B cell (primary cell): ENCODE measurements at regions not wholly inside any gene's neighbourhood (a gene's known extent, or its start where the extent isn't known, plus 50 kb on each side); places are given as distances from the start of the nearest gene placed in this dataset.

Source experiments
- ATAC-seq: fragments of 200-7000 bp; cut with Tn5 transposase; one replicate; pipeline ENCODE4 v1.10.0; 2021; ENCODE audit warnings: low read depth, mild to moderate bottlenecking, moderate number of reproducible peaks, moderate library complexity
- CTCF ChIA-PET: fragments of 350-600 bp; sonication (Branson Sonifier 250); formaldehyde crosslinking; loops from one replicate; lab custom pipeline; 2021; ENCODE audit warnings: antibody characterized with exemption, inconsistent platforms; lab: Charles Lee
- POLR2A ChIA-PET: fragments of 350-600 bp; sonication (Branson Sonifier 250); formaldehyde crosslinking; loops from one replicate; lab custom pipeline; 2021; ENCODE audit warnings: antibody characterized with exemption; lab: Charles Lee
- DNase-seq: peaks from one replicate; pipeline ENCODE4 v3.0.0; 2013
- H2AFZ ChIP-seq: 2 replicates; pipeline ENCODE4 v1.6.1; 2012; ENCODE audit warnings: mild to moderate bottlenecking, low read depth, low read length; ENCODE audit not compliant: insufficient read depth, poor library complexity, severe bottlenecking
- H3K27ac ChIP-seq, 2 donors: 1 replicate in 1 of 2; 2 replicates in 1 of 2; pipeline ENCODE4 v1.5.1; 2012 to 2013; ENCODE audit warnings: low read length in 2 of 2, mild to moderate bottlenecking in 2 of 2, moderate library complexity in 1 of 2
- H3K27me3 ChIP-seq, 4 experiments: fragments of 200-600 bp in 1 of 4; sonication (generic) in 1 of 4; replicated peaks in 1 of 4; 1 replicate in 2 of 4; 2 replicates in 2 of 4; pipeline versions ENCODE4 v1.6.1 to v1.7.0; 2013 to 2016; ENCODE audit warnings: low read length in 3 of 4, mild to moderate bottlenecking in 2 of 4, mixed read lengths in 1 of 4, moderate library complexity in 1 of 4; ENCODE audit not compliant: insufficient read depth in 4 of 4, control insufficient read depth in 3 of 4; ENCODE audit errors: control extremely low read depth in 1 of 4
- H3K36me3 ChIP-seq, 2 experiments: replicated peaks in 1 of 2; 1 replicate in 1 of 2; 2 replicates in 1 of 2; pipeline versions ENCODE4 v1.6.1 to v1.7.1; 2013; ENCODE audit warnings: low read length in 1 of 2; ENCODE audit not compliant: insufficient read depth in 2 of 2, control insufficient read depth in 1 of 2; ENCODE audit errors: control extremely low read depth in 1 of 2, extremely low read depth in 1 of 2
- H3K4me1 ChIP-seq, 2 donors: fragments of 200-600 bp in 1 of 2; sonication (generic) in 1 of 2; 1 replicate in 1 of 2; 2 replicates in 1 of 2; pipeline versions ENCODE4 v1.5.1 to v1.6.1; 2013 to 2017; ENCODE audit warnings: low read length in 2 of 2; ENCODE audit not compliant: control insufficient read depth in 2 of 2, insufficient read depth in 2 of 2
- H3K4me2 ChIP-seq: replicated peaks from 2 replicates; pipeline ENCODE3; 2012; ENCODE audit warnings: mild to moderate bottlenecking, low read depth, low read length; ENCODE audit not compliant: poor library complexity, severe bottlenecking
- H3K4me3 ChIP-seq, 5 experiments: fragments of 200-600 bp in 1 of 5; sonication (generic) in 1 of 5; 1 replicate in 3 of 5; 2 replicates in 2 of 5; pipeline versions ENCODE4 v1.5.1 to v1.7.0; 2011 to 2016; ENCODE audit warnings: low read length in 4 of 5, mild to moderate bottlenecking in 4 of 5, low read depth in 2 of 5, control low read depth in 1 of 5, moderate library complexity in 1 of 5; ENCODE audit not compliant: insufficient read depth in 1 of 5; ENCODE audit errors: control extremely low read depth in 1 of 5, extremely low read depth in 1 of 5
- H3K79me2 ChIP-seq: fragments of 200-600 bp; sonication (generic); one replicate; pipeline ENCODE4 v1.6.0; 2016; ENCODE audit warnings: low read length; ENCODE audit not compliant: control insufficient read depth, insufficient read depth
- H3K9ac ChIP-seq: fragments of 200-600 bp; sonication (generic); 2 replicates; pipeline ENCODE4 v1.6.1; 2017; ENCODE audit warnings: mild to moderate bottlenecking, low read length, moderate library complexity
- H3K9me3 ChIP-seq, 3 donors: one replicate each; pipeline versions ENCODE4 v1.6.1 to v1.7.1; 2013; ENCODE audit warnings: low read length in 2 of 3; ENCODE audit not compliant: control insufficient read depth in 2 of 3, insufficient read depth in 1 of 3; ENCODE audit errors: control extremely low read depth in 1 of 3
- H4K20me1 ChIP-seq: 2 replicates; pipeline ENCODE4 v1.6.0; 2012; ENCODE audit warnings: mild to moderate bottlenecking, low read length; ENCODE audit not compliant: insufficient read depth, control insufficient read depth, poor library complexity, severe bottlenecking
- H3K27ac Mint-ChIP-seq: one replicate; pipeline ENCODE4 v1.8.0; 2021; ENCODE audit warnings: mixed read lengths
- H3K27me3 Mint-ChIP-seq: one replicate; pipeline ENCODE4 v1.8.0; 2021; ENCODE audit warnings: mixed read lengths
- H3K4me1 Mint-ChIP-seq: one replicate; pipeline ENCODE4 v1.8.0; 2021; ENCODE audit warnings: mixed read lengths
- H3K4me3 Mint-ChIP-seq: one replicate; pipeline ENCODE4 v1.8.0; 2021; ENCODE audit warnings: mixed read lengths
- H3K9me3 Mint-ChIP-seq: one replicate; pipeline ENCODE4 v1.8.0; 2022; ENCODE audit warnings: mixed read lengths; ENCODE audit not compliant: insufficient read depth
- CTCF ChIP-seq: fragments of 200-600 bp; IDR thresholded peaks from one replicate; pipeline ENCODE4 v1.8.0; 2022; ENCODE audit warnings: antibody characterized with exemption, mild to moderate bottlenecking
- EZH2 ChIP-seq: IDR thresholded peaks from 2 replicates; pipeline ENCODE4 v1.6.1; 2012; ENCODE audit warnings: borderline replicate concordance, low read depth, mild to moderate bottlenecking, moderate library complexity, low read length; ENCODE audit not compliant: insufficient read depth, poor library complexity, severe bottlenecking
- WGBS: methylation state at CpG from one replicate; pipeline ENCODE4 v1.1.5; 2013; ENCODE audit warnings: missing lambda C conversion rate; ENCODE audit not compliant: insufficient coverage; 5-methylcytosine and 5-hydroxymethylcytosine counted together
- intact Hi-C: fragments of 100-400 bp; cut with micrococcal nuclease; formaldehyde crosslinking; loops from one replicate; pipeline ENCODE4 v1.10.0; 2022

GRCh38 chr16:85289760-85290625 is 177.7 kb upstream of the CIBAR2 start:
- Histone ChIP-seq H3K9me3 (no peaks in the 10 kb centered on the region), H2AFZ (no peak overlapping the region), H3K9ac (no peak overlapping the region), H4K20me1 (no peaks in the 10 kb centered on the region), H3K27me3 (peaks cover 0 to 4% (median 0%) of the 10 kb centered on the region in 4 experiments), H3K4me2 (no peak overlapping the region), H3K4me1 (peaks cover 0 to 3% of the 10 kb centered on the region in 2 donors), H3K27ac (no peak overlapping the region), H3K36me3 (no peaks in the 10 kb centered on the region), H3K79me2 (no peaks in the 10 kb centered on the region), H3K4me3 (no peak overlapping the region)
- Mint-ChIP-seq H3K4me3 (no peak overlapping the region), H3K27me3 (peaks cover 14% of the 10 kb centered on the region), H3K27ac (no peak overlapping the region), H3K4me1 (no peaks in the 10 kb centered on the region), H3K9me3 (no peaks in the 10 kb centered on the region)
- TF ChIP-seq EZH2 (no peak), CTCF (no peak)
- intact Hi-C loops: no loop called here
- WGBS: 81% methylated on average over 21 of the region's 21 CpGs
- no peak for DNase-seq
- CTCF ChIA-PET: no interaction called here
- POLR2A ChIA-PET: no interaction called here
- ATAC-seq: no peak

- intact Hi-C loops: no loop called here
- ChIA-PET POLR2A (no interaction called here), CTCF (no interaction called here)
- no peaks in the 10 kb centered on the region for H3K4me1 Mint-ChIP-seq
- Histone ChIP-seq H3K36me3 (no peaks in the 10 kb centered on the region), H2AFZ (no peak overlapping the region), H3K4me2 (no peak overlapping the region), H3K27ac (no peak overlapping the region), H3K4me3 (no peak overlapping the region), H3K9ac (no peak overlapping the region), H3K79me2 (no peaks in the 10 kb centered on the region), H3K4me1 (peaks cover 0 to 3% of the 10 kb centered on the region in 2 donors), H4K20me1 (no peaks in the 10 kb centered on the region), H3K9me3 (no peaks in the 10 kb centered on the region), H3K27me3 (peaks cover 0 to 4% (median 0%) of the 10 kb centered on the region in 4 experiments)
- H3K9me3 Mint-ChIP-seq: no peaks in the 10 kb centered on the region
- ATAC-seq: no peak
- peaks cover 14% of the 10 kb centered on the region for H3K27me3 Mint-ChIP-seq
- H3K4me3 Mint-ChIP-seq: no peak overlapping the region
- no peak for DNase-seq
- TF ChIP-seq EZH2 (no peak), CTCF (no peak)
- WGBS: 85% methylated on average over 10 of the region's 12 CpGs
- no peak overlapping the region for H3K27ac Mint-ChIP-seq
These were observed 178.5 kb upstream of the CIBAR2 start for GRCh38 chr16:85290626-85291301.
